ENCODE measurements at regions not wholly inside any gene's neighbourhood (a gene's known extent, or its start where the extent isn't known, plus 50 kb on each side); places are given as distances from the start of the nearest gene placed in this dataset.

GRCh38 chr6:55670850-55671413 lies 91.9 kb upstream of the HMGCLL1 start:
- WGBS, 2 donors, result 79 to 82% methylated on average over 5 of the region's 5 CpGs

GRCh38 chr6:55669028-55669427 lies 90.0 kb upstream of the HMGCLL1 start:
- TF ChIP-seq EP300 (IDR thresholded peaks at IDR 0.05) (no peak), POLR2A (IDR thresholded peaks at IDR 0.05) (no peak), POLR2AphosphoS5 (IDR thresholded peaks at IDR 0.05) (no peak), CTCF (IDR thresholded peaks at IDR 0.05) (no peak)
- peaks cover 0 to 3% (median 0%) of the 10 kb centered on the region in 4 donors for H3K9me3 ChIP-seq
- no peak overlapping the region for H3K4me3 ChIP-seq
- H3K27ac ChIP-seq, result peak overlapping the region in 3 of 4 donors; percentile 31 to 72 (median 33)
- no peaks in the 10 kb centered on the region for H3K36me3 ChIP-seq
- WGBS, 2 donors, result 88 to 97% methylated on average over 1 of the region's 1 CpG
- ATAC-seq (ENCODE audit: low FRiP score in 2 of 2) (no peak), DNase-seq (no peak)
- no peaks in the 10 kb centered on the region for H3K4me1 ChIP-seq
- no peaks in the 10 kb centered on the region for H3K27me3 ChIP-seq

More at GRCh38 chr6:55670850-55671413, 91.9 kb upstream of the HMGCLL1 start:
- Histone ChIP-seq H3K4me3 (no peak overlapping the region), H3K9me3 (no peaks in the 10 kb centered on the region), H3K36me3 (no peaks in the 10 kb centered on the region), H3K4me1 (no peaks in the 10 kb centered on the region), H3K27me3 (no peaks in the 10 kb centered on the region), H3K27ac (no peak overlapping the region)
- ATAC-seq (ENCODE audit: low FRiP score in 2 of 2) (no peak), DNase-seq (no peak)
- TF ChIP-seq EP300 (IDR thresholded peaks at IDR 0.05) (no peak), CTCF (IDR thresholded peaks at IDR 0.05) (no peak), POLR2A (IDR thresholded peaks at IDR 0.05) (no peak), POLR2AphosphoS5 (IDR thresholded peaks at IDR 0.05) (no peak)

GRCh38 chr6:55668591-55668990 lies 89.6 kb upstream of the HMGCLL1 start:
- peaks cover 0 to 3% (median 2%) of the 10 kb centered on the region in 4 donors for H3K9me3 ChIP-seq
- H3K4me3 ChIP-seq, result no peak overlapping the region
- ATAC-seq (ENCODE audit: low FRiP score in 2 of 2), result peak in 1 of 2 donors; percentile 36
- no peak for DNase-seq
- TF ChIP-seq POLR2A (IDR thresholded peaks at IDR 0.05), result no peak
- TF ChIP-seq POLR2AphosphoS5 (IDR thresholded peaks at IDR 0.05), result no peak
- TF ChIP-seq CTCF (IDR thresholded peaks at IDR 0.05), result no peak
- no peak for TF ChIP-seq EP300 (IDR thresholded peaks at IDR 0.05)
- WGBS, 2 donors, result 28 to 39% methylated on average over 3 of the region's 3 CpGs
- no peaks in the 10 kb centered on the region for H3K4me1 ChIP-seq
- H3K27ac ChIP-seq, result peak overlapping the region in 3 of 4 donors; percentile 31 to 72 (median 33)
- no peaks in the 10 kb centered on the region for H3K36me3 ChIP-seq
- no peaks in the 10 kb centered on the region for H3K27me3 ChIP-seq

GRCh38 chr6:55667341-55667740 lies 88.3 kb upstream of the HMGCLL1 start:
- WGBS, 2 donors, result 54 to 57% methylated on average over 2 of the region's 2 CpGs
- no peak for ATAC-seq (ENCODE audit: low FRiP score in 2 of 2)
- no peaks in the 10 kb centered on the region for H3K36me3 ChIP-seq
- no peaks in the 10 kb centered on the region for H3K4me1 ChIP-seq
- no peaks in the 10 kb centered on the region for H3K27me3 ChIP-seq
- peaks cover 0 to 6% (median 2%) of the 10 kb centered on the region in 4 donors for H3K9me3 ChIP-seq
- H3K4me3 ChIP-seq, result no peak overlapping the region
- no peak for TF ChIP-seq CTCF (IDR thresholded peaks at IDR 0.05)
- no peak for TF ChIP-seq POLR2AphosphoS5 (IDR thresholded peaks at IDR 0.05)
- TF ChIP-seq EP300 (IDR thresholded peaks at IDR 0.05), result no peak
- TF ChIP-seq POLR2A (IDR thresholded peaks at IDR 0.05), result no peak
- DNase-seq, result no peak
- no peak overlapping the region for H3K27ac ChIP-seq
